ENCODE measurements at regions not wholly inside any gene's neighbourhood (a gene's known extent, or its start where the extent isn't known, plus 50 kb on each side); places are given as distances from the start of the nearest gene placed in this dataset.

DNA sequence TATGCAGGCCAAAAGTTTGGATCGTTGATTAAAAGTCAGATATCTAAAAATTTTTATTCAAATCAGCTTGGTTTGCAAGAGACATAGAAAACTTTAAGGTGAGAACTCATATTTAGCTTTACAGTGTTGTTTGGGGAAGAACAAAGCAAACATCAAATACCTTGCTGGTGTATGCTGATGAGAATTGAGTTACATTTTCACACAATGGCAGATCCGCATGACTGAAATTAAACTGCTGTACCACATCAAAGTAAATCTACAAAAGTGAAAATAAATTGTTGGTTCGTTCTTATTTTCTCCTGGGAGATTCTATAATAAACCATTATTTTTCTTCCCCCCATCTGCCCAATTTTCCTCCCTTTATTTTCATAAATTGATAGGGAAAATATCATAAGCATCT lies 198.2 kb upstream of the PCSK5 start:
- DNase-seq = no peak

DNA sequence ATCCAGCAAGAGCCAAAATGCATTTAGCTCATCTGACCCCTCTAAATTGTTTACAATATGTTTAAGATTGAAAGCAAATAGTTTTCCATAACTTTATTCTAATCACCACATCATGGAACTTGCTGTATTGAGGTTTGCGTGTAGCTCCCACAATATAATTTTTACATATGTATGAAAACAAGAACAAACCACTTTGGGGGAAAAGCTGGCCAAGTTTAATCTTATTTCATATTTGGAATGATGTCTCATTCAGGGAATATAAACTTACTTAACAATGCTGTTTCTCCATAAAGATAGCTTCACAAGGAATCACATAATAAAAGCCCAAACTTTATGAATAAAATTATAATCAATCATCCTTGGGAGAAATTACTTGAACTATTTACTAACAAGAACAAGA lies 194.6 kb upstream of the PCSK5 start:
- no peak for DNase-seq

DNA sequence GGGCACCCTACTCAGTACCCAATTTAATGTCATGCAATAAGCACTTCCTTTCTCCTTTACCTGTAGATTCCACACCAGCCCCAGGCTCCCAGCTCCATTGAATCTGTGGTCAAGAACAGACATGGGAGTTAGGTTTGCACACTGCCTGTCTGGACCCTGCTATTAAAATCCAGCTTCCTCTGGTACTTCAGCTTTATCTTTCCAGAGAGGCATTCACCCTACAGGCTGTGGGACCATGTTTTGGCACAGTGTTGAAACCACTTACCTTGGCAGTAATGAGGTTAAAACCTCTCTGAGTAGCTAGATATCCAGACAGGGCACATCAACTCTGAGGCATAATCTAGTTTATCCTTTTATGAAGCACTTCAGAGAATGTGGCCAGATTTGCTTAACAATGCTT lies 191.5 kb upstream of the PCSK5 start:
- DNase-seq = no peak

DNA sequence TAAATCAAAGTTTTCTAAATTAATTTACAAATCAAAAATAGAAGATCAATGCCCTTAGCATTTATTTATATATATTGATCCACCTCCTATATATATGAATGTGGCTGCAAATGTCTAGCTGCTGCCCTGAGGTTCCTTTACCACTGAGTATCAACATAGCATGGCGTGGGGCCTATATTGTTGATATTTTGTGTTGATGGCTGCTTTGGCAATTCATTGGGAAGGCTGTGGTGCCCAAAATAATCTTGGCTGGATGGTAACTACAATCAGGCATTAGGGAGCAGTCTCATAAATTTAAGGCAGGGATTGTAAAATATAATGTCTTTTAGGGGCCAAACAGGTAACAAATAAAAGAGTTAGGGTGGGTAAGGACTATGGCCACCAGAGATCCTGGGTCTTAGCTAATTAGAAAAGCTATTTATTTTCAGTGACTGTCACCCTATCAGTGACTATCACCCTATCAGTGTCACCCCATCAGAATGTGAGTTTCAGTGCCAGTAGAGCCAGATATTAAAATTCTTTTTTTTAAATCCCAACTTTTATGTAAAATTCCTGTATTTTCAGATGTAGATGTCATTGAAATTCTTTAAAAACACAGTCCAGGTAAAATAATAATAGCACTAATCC lies 190.7 kb upstream of the PCSK5 start:
- DNase-seq = no peak

DNA sequence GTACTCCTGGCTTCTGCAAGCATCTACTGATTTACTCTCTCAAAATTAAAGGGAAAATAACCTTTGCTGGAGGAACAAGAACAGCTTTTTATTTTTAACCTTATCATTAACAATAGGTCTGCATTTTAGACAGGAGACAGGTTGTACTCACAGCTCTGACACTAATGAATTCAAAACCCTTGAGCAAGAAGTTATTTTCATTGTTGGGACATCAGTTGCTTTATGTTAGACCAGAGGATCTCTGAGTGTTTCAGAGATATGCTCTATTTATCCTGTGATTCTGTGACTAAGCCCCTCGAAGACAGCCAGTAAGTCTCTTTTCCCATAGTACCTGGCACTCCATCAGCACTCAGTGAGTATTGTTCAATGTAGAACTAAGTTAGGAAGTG lies 190.2 kb upstream of the PCSK5 start:
- DNase-seq = no peak

DNA sequence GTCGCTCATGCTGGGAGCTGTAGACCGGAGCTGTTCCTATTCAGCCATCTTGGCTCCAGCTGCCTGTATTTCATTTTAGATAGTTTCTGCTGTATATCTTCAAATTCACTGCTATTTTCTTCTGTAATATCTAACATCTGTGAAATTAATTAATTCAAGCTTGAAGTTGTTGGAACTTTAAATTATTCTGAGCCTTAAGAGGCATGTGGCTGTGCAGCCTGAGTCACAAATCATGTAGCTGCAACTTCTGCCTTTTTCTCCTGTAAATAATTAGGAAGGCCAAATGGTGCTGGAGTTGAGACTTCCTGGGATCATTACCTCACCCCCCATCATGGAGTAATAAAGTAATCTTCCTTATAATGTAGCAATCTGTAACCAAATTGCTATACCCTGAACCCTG lies 183.3 kb upstream of the PCSK5 start:
- no peak for DNase-seq

DNA sequence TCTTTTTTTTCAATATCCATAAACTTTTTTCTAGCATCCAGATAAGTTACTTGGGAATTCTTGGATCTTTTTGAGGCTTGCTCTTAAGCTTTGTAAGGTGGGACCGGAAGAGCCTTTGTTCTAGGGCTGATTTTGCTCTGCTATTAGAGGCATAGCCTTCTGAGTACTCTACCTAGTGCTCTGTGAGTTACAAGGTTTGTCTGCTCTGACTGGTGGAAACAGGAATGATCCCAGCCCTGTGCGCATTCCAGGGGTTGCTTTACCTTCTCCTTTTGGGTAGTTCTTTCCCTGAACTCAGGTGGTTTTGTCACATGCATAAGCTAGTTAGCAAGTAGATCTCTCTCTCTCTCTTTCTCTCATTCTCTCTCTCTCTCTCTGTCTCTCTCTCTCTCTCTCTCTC lies 180.8 kb upstream of the PCSK5 start:
- DNase-seq = no peak

DNA sequence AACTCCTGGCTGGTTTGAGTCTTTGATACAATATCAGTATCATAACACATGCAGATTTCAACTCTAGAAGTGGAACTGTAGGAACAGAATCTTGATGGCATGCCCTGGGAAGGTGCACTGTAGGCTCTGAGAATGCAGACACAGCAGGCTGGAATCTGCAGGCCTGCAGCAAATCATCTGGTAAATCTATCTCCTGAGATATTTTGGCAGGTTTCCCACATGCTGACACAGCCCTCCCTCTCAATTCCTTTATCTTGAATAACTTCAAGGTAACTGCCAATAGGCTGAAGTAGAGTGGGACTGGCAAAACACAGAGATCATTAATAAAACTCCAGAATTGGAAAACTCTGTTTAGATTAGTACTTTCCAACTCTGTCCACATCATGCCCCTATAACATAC lies 177.8 kb upstream of the PCSK5 start:
- no peak for DNase-seq

DNA sequence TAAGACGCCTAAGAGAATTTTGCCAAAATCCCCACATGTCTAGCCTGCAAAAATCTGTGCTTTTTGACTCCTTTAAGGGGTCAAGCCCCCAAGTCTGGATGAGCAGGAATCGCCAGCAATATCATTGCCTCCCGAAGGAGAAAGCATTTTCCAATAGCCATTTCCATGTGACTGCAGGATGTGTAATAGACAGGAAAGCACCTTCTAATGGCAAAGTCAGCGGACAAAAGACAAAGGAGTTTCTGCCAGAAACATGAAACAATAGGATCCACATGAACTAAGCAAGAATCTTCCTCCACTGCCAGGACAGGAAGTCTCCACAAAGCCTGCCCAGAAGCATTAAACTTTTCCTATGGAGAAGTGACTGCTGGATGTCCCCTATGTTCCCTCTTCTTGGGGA lies 177.1 kb upstream of the PCSK5 start:
- no peak for DNase-seq

DNA sequence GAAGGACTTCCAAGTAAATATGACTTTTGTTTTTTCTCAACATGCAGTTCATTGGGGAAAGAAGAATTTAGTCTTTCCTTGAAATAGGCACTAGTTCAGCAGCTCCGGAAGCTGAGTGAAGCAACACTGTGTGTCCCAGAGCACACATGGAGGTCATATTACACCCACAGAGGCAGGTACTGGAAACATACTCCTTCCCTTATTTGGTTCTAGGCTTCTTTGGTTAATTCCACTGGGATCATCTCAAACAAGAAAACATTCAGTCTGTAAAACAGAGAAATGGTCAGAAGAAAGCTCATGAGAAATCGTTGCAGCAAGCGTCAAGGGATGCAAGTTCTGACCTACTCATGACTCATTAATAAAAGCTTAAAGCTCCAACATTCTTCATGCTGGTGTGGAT lies 175.1 kb upstream of the PCSK5 start:
- no peak for DNase-seq

DNA sequence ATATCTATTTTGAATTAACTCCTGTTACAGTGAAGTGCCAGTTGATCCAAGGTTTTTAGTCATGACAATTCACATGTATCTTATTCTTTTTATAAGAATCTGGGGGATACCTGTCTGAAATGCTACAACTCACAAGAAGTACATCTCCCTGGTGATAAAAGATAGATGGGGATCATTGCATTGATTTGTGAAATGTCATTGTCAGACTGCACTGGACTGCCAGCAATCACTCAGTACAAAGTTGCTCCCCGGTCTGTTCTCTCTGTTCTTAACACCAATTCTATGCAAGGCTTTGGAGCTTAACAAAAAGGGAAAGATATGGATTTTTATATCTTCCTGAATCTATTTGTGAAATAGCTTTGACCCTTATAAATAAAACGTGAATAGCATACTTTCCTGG lies 171.8 kb upstream of the PCSK5 start:
- DNase-seq = no peak

DNA sequence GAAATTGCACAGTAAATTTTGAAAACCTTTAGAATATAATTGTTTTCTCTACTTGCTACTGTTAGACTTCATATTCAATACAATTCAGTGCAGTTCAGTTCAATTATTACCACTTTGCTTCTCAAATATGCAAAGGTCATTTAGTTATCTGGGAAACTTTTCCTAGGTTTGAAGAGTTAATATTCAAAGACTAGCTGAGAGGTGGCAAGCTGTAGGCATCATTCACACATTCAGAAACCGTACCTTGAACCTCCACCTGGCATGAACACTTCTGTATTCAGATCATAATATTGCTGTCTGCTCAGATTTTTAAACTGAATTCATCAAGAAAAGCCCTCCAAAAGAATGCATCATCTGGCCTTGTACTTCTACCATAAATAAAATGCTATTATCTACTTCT lies 162.1 kb upstream of the PCSK5 start:
- no peak for DNase-seq

DNA sequence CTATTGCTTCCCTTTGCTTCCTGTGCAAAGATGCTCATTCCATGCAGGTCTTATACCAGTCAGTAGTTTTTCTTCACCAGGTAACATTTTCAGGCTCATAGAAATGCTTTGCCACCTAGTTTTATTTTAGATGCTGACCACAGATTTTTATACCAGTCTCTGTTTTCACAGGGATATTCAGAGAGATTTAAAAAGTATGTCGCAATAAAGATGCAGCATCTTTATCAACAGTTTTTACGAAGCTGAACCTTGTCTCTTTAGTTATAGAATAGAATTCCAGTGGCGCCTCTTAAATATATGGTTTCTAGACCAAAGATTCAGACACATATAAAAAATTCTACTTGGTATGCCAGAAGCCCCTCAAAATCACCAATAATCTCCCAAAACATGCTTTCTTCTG lies 155.7 kb upstream of the PCSK5 start:
- no peak for DNase-seq

DNA sequence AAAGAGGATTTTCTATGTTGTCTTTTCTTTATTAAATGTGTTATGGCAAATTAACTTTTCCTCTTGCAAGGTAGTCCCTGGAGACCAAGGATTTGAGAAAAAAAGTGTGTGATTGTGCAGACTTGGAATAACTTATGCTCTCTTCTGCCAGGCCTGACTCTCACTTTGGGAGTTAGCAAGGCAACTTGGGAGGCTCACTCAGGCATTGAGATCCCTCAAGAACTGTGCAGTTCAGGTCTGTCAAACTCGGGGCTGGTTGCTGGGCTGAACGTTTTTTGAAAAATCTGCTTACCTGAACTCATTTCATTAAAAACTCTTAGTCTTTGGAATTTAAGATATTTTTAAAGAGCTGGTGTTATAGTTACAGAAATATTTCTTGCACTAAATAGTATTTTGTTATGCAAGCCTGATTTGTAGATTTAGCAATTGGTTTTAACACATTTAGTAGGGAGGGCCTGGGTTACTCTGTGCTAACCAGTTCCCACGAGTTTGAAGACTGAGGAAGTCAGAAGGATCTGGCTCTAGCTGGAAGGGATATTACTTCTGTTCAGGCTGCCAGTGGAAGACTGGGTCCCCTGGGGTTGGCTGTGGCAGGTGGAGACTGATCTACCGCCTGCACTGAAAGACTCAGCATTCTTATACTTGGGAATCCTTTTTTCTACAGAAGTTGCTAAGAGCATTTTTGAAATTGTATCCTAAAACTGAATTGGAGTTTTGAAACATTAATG lies 150.4 kb upstream of the PCSK5 start:
- no peak for DNase-seq

DNA sequence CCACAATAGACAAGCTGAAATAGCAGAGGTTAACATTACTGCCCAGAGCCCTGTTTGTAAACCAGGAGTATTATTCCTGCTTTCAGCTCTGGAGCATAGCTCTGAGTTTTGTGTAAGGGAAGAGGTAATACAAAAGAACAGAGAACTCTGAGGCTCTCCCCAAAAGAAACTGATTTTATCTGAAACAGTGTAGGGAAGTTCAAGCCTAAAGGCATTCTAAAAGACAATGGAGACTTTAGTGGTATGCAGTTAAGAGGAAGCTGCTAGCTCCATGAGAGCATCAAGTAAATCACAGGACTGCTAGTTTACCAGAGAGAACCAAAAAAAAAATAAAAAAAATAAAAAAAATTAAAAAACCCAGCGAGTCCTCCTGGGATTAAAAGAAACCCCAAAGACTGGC lies 146.6 kb upstream of the PCSK5 start:
- no peak for DNase-seq

DNA sequence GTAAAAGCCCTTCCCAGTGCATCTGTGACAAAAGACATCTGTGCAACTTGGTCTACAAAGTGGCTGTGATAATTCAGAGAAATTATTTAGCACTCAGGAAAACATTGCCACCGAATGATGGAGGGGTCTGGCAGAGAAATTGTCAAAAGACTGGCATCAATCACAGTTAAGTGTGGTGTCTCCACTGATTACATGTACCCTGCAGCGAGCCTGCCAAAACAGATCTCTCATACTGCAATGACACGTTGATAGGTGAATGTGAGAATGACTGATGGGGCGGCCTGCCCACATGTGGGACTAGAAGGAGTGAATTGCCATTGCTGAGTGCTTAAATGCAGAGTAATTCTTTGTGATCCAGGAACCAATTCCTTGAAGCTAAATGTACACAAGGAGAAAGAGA lies 136.4 kb upstream of the PCSK5 start:
- no peak for DNase-seq

DNA sequence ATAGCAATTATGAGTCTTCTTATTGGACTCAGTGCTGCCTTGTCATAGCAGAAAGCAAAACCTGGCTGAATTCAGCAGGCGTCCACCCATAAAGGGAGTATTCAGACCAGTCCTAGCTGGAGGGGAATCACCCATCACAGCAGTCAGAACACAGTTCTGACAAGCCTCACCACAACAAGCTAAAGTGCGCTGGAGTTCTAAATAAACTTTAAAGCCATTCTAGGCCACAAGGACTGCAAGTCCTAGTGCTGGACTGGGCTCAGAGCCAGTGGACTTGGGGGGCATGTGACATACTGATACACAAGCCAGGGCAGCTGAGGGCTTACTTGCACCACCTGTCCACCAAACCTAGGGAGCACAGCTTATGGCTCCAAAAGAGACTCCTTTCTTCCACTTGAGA lies 115.3 kb upstream of the PCSK5 start:
- DNase-seq = no peak

DNA sequence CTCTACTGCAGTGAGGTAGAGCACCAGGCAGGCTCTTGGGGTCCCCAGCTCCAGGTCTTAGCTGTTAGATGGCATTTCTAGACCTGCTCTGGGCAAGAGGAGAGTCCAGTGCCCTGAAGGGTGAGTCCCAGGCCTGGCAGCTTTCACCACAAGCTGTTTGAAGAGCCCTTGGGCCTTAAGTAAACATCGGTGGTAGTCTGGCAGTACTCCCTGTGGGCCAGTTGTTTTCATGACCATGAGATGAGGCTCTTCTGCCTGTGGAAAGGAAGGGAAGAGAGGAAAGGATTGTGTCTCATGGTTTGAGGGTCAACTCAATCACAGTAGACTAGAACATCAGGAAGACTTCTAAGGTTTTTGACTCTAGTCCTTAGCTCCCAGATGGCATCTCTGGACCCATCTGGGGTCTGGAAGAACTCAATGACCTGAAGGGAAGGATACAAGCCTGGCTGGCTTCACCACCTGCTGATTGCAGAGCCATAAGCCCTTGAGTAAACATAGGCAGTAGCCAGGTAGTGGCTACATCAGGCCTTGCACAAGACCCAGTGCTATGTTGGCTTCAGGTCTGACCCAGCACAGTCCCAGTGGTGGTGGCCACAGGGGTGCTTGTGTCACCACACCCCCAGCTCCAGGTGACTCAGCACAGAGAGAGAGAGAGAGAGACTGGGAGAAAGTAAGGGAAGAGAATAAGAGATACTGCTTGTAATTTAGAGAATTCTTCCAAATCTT lies 114.3 kb upstream of the PCSK5 start:
- DNase-seq = no peak

DNA sequence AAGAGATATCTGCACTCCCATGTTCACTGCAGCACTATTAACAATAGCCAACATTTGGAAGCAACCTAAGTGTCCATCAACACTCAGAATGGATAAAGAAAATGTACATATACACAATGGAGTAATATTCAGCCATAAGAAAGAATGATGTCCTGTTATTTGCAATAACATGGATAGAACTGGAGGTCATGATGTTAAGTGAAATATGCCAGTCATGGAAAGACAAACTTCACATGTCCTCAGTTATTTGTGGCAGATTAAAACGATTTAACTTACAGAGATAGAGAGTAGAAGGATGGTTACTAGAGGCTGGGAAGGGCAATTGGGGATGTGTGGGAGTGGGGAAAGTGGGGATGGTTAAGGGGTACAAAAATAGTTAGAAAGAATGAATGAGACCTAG lies 110.3 kb upstream of the PCSK5 start:
- DNase-seq = no peak

DNA sequence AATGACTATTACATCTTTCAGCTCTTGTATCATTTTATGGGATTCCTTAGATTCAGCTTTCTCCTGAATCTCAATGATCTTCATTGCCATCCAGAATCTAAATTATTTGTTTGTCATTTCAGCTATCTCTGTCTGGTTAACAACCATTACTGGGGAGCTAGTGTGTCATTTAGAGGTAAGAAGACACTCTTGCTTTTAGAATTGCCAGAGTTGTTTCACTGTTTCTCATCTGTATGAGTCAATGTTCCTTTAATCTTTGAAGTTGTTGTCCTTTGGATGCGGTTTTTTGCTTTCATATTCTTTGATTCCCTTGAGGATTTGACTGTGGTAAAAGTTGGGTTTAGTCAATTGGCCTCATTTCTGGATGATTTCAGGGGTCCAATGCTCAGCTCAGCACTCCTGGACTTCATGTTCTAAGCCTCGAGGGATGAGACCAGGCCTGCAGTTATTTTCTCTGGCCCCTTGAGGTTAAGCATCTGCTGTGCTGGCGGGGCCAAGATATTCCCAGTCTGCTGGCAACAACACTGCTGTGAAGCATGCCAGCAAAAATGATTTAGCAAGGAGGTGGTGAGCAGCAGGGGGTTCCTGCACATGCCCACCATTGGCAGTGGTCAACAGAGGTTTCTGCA lies 102.4 kb upstream of the PCSK5 start:
- no peak for DNase-seq

DNA sequence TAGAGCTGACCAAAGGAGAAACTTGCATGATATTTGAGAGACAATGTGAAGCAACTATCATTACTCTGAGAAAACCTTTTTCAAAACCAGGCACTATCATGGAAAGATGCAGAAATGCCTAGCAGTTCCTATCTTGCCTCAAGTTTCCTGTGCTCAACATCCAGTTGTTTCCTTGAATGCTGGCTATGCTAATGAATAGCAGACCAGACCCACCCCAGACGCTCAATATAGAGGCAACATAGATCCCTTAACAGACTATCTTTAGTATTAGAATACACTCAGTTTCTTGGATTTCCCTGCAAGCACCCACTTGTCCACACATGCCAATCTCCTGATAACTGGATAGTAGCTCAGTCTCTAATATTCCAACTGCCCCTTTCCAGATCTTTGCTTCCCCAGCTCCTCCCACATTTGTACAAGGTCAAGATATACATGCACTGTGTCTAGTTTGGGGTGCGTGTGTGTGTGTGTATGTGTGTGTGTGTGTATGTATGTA lies 93.3 kb upstream of the PCSK5 start:
- no peak for DNase-seq

DNA sequence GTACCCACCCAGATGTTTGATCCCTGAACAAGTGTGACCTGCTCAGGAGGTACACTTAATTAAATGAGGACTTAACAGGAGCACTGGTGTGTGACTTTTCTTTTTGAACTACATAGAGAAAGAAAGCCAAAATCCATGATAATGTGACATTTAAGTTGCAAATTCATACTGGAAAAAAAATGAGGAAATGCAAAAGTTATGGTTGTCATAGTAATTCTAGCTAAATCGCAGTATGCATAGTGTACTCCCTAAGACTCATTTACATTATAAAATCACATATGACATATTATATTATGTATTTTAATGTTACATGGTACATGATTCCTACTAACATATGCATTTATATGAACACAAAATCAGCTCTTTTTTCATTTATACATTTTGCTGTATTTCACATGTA lies 92.0 kb upstream of the PCSK5 start:
- DNase-seq = no peak

DNA sequence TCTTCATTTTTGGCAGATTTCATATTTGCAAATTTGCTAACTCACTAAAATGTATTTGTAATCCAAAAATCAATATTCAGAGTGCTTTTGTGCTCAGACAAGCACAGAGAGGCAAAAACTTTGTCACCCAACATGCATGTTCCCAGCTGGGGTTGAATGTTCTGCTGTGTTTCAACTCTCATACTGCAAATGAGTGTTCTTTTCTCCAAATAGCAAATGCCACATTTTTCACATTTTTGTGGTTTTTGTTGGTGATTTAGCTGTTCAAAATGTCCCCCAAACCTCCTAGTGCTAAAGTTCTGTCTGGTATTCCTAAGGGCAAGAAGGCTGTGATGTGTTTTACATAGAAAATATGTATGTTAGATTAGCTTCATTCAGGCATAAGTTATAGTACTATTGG lies 87.3 kb upstream of the PCSK5 start:
- no peak for DNase-seq

DNA sequence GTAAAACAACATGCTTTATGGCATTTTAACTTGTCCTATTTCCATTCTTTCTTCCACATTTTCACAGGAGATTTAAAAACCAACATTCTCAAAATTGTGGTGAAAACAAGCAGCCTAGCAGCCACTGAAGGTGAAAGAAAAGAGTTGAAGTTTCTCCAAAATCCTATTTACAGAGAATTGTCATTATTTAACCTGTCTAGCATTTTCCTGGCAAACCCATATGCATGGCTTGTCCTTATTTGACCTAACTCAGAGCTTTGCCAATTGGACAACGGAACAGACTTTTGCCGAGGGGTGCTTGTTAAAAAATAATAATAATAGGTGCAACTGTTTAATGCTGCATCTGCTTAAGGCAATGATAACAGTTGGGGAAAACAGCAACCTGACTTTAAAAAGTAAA lies 80.4 kb upstream of the PCSK5 start:
- DNase-seq = no peak
